Fibroblast of lung (primary cell): ENCODE measurements at regions not wholly inside any gene's neighbourhood (a gene's known extent, or its start where the extent isn't known, plus 50 kb on each side); places are given as distances from the start of the nearest gene placed in this dataset.

Experiments
- DNase-seq, 2 donors: peaks; one replicate each; pipeline versions ENCODE4 v3.0.0 to v3.0.0-alpha.2; 2010; ENCODE audit warnings: low read depth in 2 of 2
- H2AFZ ChIP-seq: 2 replicates; pipeline ENCODE4 v1.5.1; 2012; ENCODE audit warnings: low read length, control low read depth, inconsistent platforms
- H3K27ac ChIP-seq: 2 replicates; pipeline ENCODE4 v1.5.1; 2011; ENCODE audit warnings: low read length, control low read depth; ENCODE audit not compliant: insufficient read depth
- H3K27me3 ChIP-seq: 2 replicates; pipeline ENCODE4 v1.5.1; 2011; ENCODE audit warnings: mild to moderate bottlenecking, low read length; ENCODE audit not compliant: control insufficient read depth, insufficient read depth
- H3K36me3 ChIP-seq: 2 replicates; pipeline ENCODE4 v1.5.1; 2011; ENCODE audit warnings: low read length; ENCODE audit not compliant: control insufficient read depth, insufficient read depth
- H3K4me1 ChIP-seq: 2 replicates; pipeline ENCODE4 v1.5.1; 2011; ENCODE audit warnings: low read length; ENCODE audit not compliant: control insufficient read depth, insufficient read depth; ENCODE audit errors: extremely low read depth
- H3K4me2 ChIP-seq: 2 replicates; pipeline ENCODE4 v1.5.1; 2011; ENCODE audit warnings: low read length, control low read depth; ENCODE audit not compliant: insufficient read depth; ENCODE audit errors: extremely low read depth
- H3K4me3 ChIP-seq, 4 experiments: fragments of 200-600 bp in 1 of 4; sonication (generic) in 1 of 4; replicated peaks in 1 of 4; 2 replicates each; pipeline ENCODE4 v1.5.1; 2011 to 2016; ENCODE audit warnings: low read length in 4 of 4, low read depth in 3 of 4, mild to moderate bottlenecking in 3 of 4, control low read depth in 2 of 4, inconsistent platforms in 1 of 4, mixed read lengths in 1 of 4; ENCODE audit not compliant: insufficient read depth in 1 of 4; ENCODE audit errors: control extremely low read depth in 1 of 4
- H3K79me2 ChIP-seq: 2 replicates; pipeline ENCODE4 v1.5.1; 2012; ENCODE audit warnings: mild to moderate bottlenecking, low read length, inconsistent platforms; ENCODE audit not compliant: control insufficient read depth, insufficient read depth
- H3K9ac ChIP-seq: 2 replicates; pipeline ENCODE4 v1.5.1; 2011; ENCODE audit warnings: mild to moderate bottlenecking, low read length, control low read depth; ENCODE audit not compliant: insufficient read depth
- H3K9me3 ChIP-seq: 2 replicates; pipeline ENCODE4 v1.5.1; 2012; ENCODE audit warnings: low read depth, low read length; ENCODE audit not compliant: control insufficient read depth, insufficient read depth
- H4K20me1 ChIP-seq: 2 replicates; pipeline ENCODE4 v1.5.1; 2011; ENCODE audit warnings: low read length; ENCODE audit not compliant: control insufficient read depth, insufficient read depth; ENCODE audit errors: extremely low read depth
- EZH2 ChIP-seq: IDR thresholded peaks from 2 replicates; pipeline ENCODE4 v1.5.1; 2012; ENCODE audit warnings: low read length, control low read depth, mild to moderate bottlenecking; ENCODE audit errors: missing control alignments
- TF ChIP-seq, protein P1 (sequence below), 2 donors: IDR thresholded peaks in 1 of 2; conservative IDR thresholded peaks in 1 of 2; 1 replicate in 1 of 2; 2 replicates in 1 of 2; pipeline ENCODE4 v1.5.1; 2011 to 2012; ENCODE audit warnings: low read length in 2 of 2, control low read depth in 1 of 2, inconsistent platforms in 1 of 2, low read depth in 1 of 2, mild to moderate bottlenecking in 1 of 2

DNA sequence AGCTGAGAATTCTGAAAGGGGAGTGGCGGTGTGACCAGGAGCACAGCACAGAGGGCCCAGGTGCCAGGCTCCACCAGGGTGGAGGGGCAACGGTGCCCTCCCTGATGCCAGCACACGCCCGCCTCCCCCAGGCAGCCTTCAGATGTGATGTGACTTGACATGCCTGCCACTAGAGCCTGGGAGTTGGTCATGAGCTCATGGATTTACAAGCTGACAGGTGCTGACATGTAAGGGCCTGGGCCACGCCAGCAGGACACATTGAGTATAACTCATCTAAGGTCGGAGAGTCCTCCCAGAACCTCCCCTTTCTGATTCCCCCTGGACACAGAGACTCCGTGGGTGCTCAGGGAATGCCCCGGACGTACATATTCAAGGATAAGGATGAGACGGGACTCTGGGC lies 74.2 kb downstream of the LSM5 start:
- Histone ChIP-seq H3K27ac (no peak overlapping the region), H3K4me3 (no peak overlapping the region), H3K79me2 (no peaks in the 10 kb centered on the region), H4K20me1 (no peaks in the 10 kb centered on the region), H2AFZ (no peak overlapping the region), H3K9me3 (no peaks in the 10 kb centered on the region), H3K9ac (no peak overlapping the region), H3K4me2 (no peak overlapping the region), H3K36me3 (no peaks in the 10 kb centered on the region), H3K4me1 (no peaks in the 10 kb centered on the region), H3K27me3 (no peaks in the 10 kb centered on the region)
- no peak for DNase-seq
- TF ChIP-seq, protein P1, sequence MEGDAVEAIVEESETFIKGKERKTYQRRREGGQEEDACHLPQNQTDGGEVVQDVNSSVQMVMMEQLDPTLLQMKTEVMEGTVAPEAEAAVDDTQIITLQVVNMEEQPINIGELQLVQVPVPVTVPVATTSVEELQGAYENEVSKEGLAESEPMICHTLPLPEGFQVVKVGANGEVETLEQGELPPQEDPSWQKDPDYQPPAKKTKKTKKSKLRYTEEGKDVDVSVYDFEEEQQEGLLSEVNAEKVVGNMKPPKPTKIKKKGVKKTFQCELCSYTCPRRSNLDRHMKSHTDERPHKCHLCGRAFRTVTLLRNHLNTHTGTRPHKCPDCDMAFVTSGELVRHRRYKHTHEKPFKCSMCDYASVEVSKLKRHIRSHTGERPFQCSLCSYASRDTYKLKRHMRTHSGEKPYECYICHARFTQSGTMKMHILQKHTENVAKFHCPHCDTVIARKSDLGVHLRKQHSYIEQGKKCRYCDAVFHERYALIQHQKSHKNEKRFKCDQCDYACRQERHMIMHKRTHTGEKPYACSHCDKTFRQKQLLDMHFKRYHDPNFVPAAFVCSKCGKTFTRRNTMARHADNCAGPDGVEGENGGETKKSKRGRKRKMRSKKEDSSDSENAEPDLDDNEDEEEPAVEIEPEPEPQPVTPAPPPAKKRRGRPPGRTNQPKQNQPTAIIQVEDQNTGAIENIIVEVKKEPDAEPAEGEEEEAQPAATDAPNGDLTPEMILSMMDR (conservative IDR thresholded peaks at IDR 0.05 in 1 of 2, IDR thresholded peaks at IDR 0.05 in 1 of 2; ENCODE audit: low read depth in 1 of 2, low read length in 2 of 2): no peak
- no peak for TF ChIP-seq EZH2

DNA sequence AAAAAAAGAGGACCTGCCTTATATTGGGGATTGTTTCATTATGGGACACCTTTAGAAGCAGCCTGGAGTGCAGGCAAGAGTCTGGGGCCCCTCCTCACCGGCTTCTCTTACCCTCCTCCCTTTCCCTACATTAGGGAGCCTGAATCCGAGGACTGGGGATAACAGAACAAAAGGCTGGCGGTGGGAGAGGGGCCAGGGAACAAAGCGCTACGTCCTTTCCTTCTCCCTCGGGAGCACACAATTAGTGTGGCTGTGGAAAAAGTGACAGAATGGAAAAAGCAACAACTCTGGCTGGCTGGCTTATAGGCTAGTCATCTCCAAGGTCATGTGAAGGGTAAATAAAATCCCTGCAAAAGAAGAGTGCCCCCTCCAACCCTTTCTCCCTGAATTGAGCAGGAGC lies 74.7 kb downstream of the LSM5 start:
- H3K79me2 ChIP-seq: no peaks in the 10 kb centered on the region
- H4K20me1 ChIP-seq: no peaks in the 10 kb centered on the region
- TF ChIP-seq EZH2: no peak
- TF ChIP-seq, protein P1 (conservative IDR thresholded peaks at IDR 0.05 in 1 of 2, IDR thresholded peaks at IDR 0.05 in 1 of 2; ENCODE audit: low read depth in 1 of 2, low read length in 2 of 2): no peak
- H3K27me3 ChIP-seq: no peaks in the 10 kb centered on the region
- H3K4me3 ChIP-seq: no peak overlapping the region
- no peak overlapping the region for H3K27ac ChIP-seq
- no peak for DNase-seq
- no peaks in the 10 kb centered on the region for H3K4me1 ChIP-seq
- no peaks in the 10 kb centered on the region for H3K9me3 ChIP-seq
- no peak overlapping the region for H3K4me2 ChIP-seq
- H3K36me3 ChIP-seq: no peaks in the 10 kb centered on the region
- no peak overlapping the region for H3K9ac ChIP-seq
- no peak overlapping the region for H2AFZ ChIP-seq

DNA sequence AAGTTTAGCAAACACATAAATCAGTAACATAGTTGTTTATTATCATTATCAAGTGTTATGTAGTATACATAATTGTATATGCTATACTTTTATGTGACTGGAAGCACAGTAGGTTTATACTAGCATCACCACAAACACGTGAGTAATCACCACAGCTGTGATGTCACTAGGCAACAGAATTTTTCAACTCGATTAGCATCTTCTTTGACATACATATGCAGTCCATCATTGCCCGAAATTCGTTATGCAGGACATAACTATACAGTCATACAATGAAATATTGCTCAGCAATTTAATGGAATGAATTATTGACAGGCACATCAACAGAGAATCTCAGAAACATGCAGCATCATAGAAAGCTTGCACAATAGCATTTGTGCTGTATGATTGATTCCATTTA lies 77.7 kb downstream of the LSM5 start:
- Histone ChIP-seq H3K4me2 (no peak overlapping the region), H4K20me1 (no peaks in the 10 kb centered on the region), H3K27ac (no peak overlapping the region), H3K27me3 (no peaks in the 10 kb centered on the region), H2AFZ (no peak overlapping the region), H3K9me3 (no peaks in the 10 kb centered on the region), H3K9ac (no peak overlapping the region), H3K79me2 (no peaks in the 10 kb centered on the region), H3K4me1 (no peaks in the 10 kb centered on the region), H3K4me3 (no peak overlapping the region), H3K36me3 (no peaks in the 10 kb centered on the region)
- no peak for DNase-seq
- TF ChIP-seq EZH2: no peak
- TF ChIP-seq, protein P1 (conservative IDR thresholded peaks at IDR 0.05 in 1 of 2, IDR thresholded peaks at IDR 0.05 in 1 of 2; ENCODE audit: low read depth in 1 of 2, low read length in 2 of 2): no peak
